Small intestine (tissue), 7 donors: ENCODE measurements at regions not wholly inside any gene's neighbourhood (a gene's known extent, or its start where the extent isn't known, plus 50 kb on each side); places are given as distances from the start of the nearest gene placed in this dataset.
A peak's percentile ranks its signal among the peaks of the same experiment; 100 is the strongest.
"Not testable (repeated sequence)": the region's sequence is repeated elsewhere in the genome, so short reads cannot be mapped to it uniquely, and the experiment has no call there.

ENCODE experiments used
- DNase-seq, 2 donors: peaks; one replicate each; pipeline versions ENCODE4 v3.0.0 to v3.0.0-alpha.2; 2013
- FAIRE-seq: peaks from 2 replicates; lab custom pipeline; 2012; peaks lifted over from hg19 to GRCh38; lab: Jason Lieb, UNC
- H3K27ac ChIP-seq, 3 donors: one replicate each; pipeline ENCODE4 v1.5.1; 2013; ENCODE audit warnings: low read length in 2 of 3, mild to moderate bottlenecking in 2 of 3, control low read depth in 1 of 3, inconsistent platforms in 1 of 3, low read depth in 1 of 3, moderate library complexity in 1 of 3
- H3K27me3 ChIP-seq, 3 donors: one replicate each; pipeline ENCODE4 v1.6.1; 2013; ENCODE audit warnings: low read length in 3 of 3, inconsistent platforms in 1 of 3; ENCODE audit not compliant: control insufficient read depth in 3 of 3, insufficient read depth in 3 of 3
- H3K36me3 ChIP-seq, 3 donors: one replicate each; pipeline ENCODE4 v1.6.1; 2013; ENCODE audit warnings: low read length in 3 of 3, inconsistent platforms in 1 of 3, low read depth in 1 of 3, mild to moderate bottlenecking in 1 of 3, moderate library complexity in 1 of 3; ENCODE audit not compliant: control insufficient read depth in 3 of 3, insufficient read depth in 2 of 3
- H3K4me1 ChIP-seq, 3 donors: one replicate each; pipeline ENCODE4 v1.6.1; 2013; ENCODE audit warnings: low read length in 2 of 3, inconsistent platforms in 1 of 3, low read depth in 1 of 3, mild to moderate bottlenecking in 1 of 3, moderate library complexity in 1 of 3; ENCODE audit not compliant: control insufficient read depth in 3 of 3, insufficient read depth in 2 of 3
- H3K4me3 ChIP-seq, 3 donors: one replicate each; pipeline ENCODE4 v1.5.1; 2013; ENCODE audit warnings: low read length in 3 of 3, control low read depth in 1 of 3, inconsistent platforms in 1 of 3, low read depth in 1 of 3, mild to moderate bottlenecking in 1 of 3, moderate library complexity in 1 of 3
- H3K9me3 ChIP-seq, 2 donors: one replicate each; pipeline ENCODE4 v1.6.1; 2013; ENCODE audit warnings: low read depth in 1 of 2, low read length in 1 of 2; ENCODE audit not compliant: control insufficient read depth in 2 of 2, insufficient read depth in 1 of 2
- WGBS, 3 donors: extraction: QIAGEN DNeasy Blood & Tissue Kit; methylation state at CpG; one replicate each; pipeline ENCODE4 v1.1.7; 2013; 5-methylcytosine and 5-hydroxymethylcytosine counted together
- donor health status: healthy with polysubstance abuse.
- donor health status: control.
- donor health status: control.
- donor health status: Bipolar disorder and iron deficiency.
- donor health status: healthy.

GRCh38 chr18:14952444-14953077 lies 204.6 kb downstream of the ANKRD30B start:
- 23 to 68% (median 35%) methylated on average over 2 of the region's 2 CpGs for WGBS, 3 donors
- H3K27ac ChIP-seq, H3K4me1 ChIP-seq, H3K36me3 ChIP-seq, H3K27me3 ChIP-seq, H3K4me3 ChIP-seq, H3K9me3 ChIP-seq, DNase-seq: not testable (repeated sequence)
- FAIRE-seq, result peak; percentile 36

- FAIRE-seq (peak; percentile 75), DNase-seq (no peak)
- Histone ChIP-seq H3K27ac (no peak overlapping the region), H3K36me3 (no peaks in the 10 kb centered on the region), H3K27me3 (no peaks in the 10 kb centered on the region), H3K9me3 (peaks cover 0 to 16% of the 10 kb centered on the region in 2 donors), H3K4me3 (no peak overlapping the region), H3K4me1 (no peaks in the 10 kb centered on the region)
- WGBS, 3 donors, result 52 to 59% (median 55%) methylated on average over 3 of the region's 3 CpGs
Observed at GRCh38 chr18:14958701-14959100, 210.7 kb downstream of the ANKRD30B start.

- Histone ChIP-seq H3K27me3 (no peaks in the 10 kb centered on the region), H3K9me3 (peaks cover 0 to 22% of the 10 kb centered on the region in 2 donors), H3K4me3 (no peak overlapping the region), H3K27ac (no peak overlapping the region), H3K36me3 (no peaks in the 10 kb centered on the region), H3K4me1 (no peaks in the 10 kb centered on the region)
- WGBS, 3 donors, result 83 to 86% (median 84%) methylated on average over 10 of the region's 10 CpGs
- no peak for FAIRE-seq
- no peak for DNase-seq
Observed at GRCh38 chr18:14959550-14959949, 211.6 kb downstream of the ANKRD30B start.

- Histone ChIP-seq H3K27me3 (no peaks in the 10 kb centered on the region), H3K9me3 (peaks cover 0 to 28% of the 10 kb centered on the region in 2 donors), H3K4me3 (no peak overlapping the region), H3K4me1 (no peaks in the 10 kb centered on the region), H3K27ac (no peak overlapping the region), H3K36me3 (no peaks in the 10 kb centered on the region)
- 78 to 87% (median 78%) methylated on average over 5 of the region's 5 CpGs for WGBS, 3 donors
- FAIRE-seq, result no peak
- DNase-seq, result no peak
Observed at GRCh38 chr18:14961991-14962390, 214.0 kb downstream of the ANKRD30B start.

- no peak overlapping the region for H3K4me3 ChIP-seq
- WGBS, 3 donors, result 82 to 95% (median 89%) methylated on average over 8 of the region's 8 CpGs
- no peak for DNase-seq
- H3K4me1 ChIP-seq, result no peaks in the 10 kb centered on the region
- H3K9me3 ChIP-seq, result peaks cover 0 to 28% of the 10 kb centered on the region in 2 donors
- no peak overlapping the region for H3K27ac ChIP-seq
- H3K36me3 ChIP-seq, result no peaks in the 10 kb centered on the region
- no peaks in the 10 kb centered on the region for H3K27me3 ChIP-seq
- FAIRE-seq, result no peak
Observed at GRCh38 chr18:14962626-14963025, 214.7 kb downstream of the ANKRD30B start.

GRCh38 chr18:14963246-14963645 lies 215.3 kb downstream of the ANKRD30B start:
- FAIRE-seq, result no peak
- H3K4me3 ChIP-seq, result no peak overlapping the region

GRCh38 chr18:14964002-14964401 lies 216.0 kb downstream of the ANKRD30B start:
- H3K4me3 ChIP-seq, result no peak overlapping the region
- H3K4me1 ChIP-seq, result no peaks in the 10 kb centered on the region
- H3K27me3 ChIP-seq, result no peaks in the 10 kb centered on the region
- H3K27ac ChIP-seq, result no peak overlapping the region
- DNase-seq (no peak), FAIRE-seq (no peak)
- H3K9me3 ChIP-seq, result peaks cover 0 to 31% of the 10 kb centered on the region in 2 donors
- H3K36me3 ChIP-seq, result no peaks in the 10 kb centered on the region
- 88 to 92% (median 90%) methylated on average over 6 of the region's 6 CpGs for WGBS, 3 donors

More at GRCh38 chr18:14963246-14963645, 215.3 kb downstream of the ANKRD30B start:
- DNase-seq, result no peak
- no peaks in the 10 kb centered on the region for H3K4me1 ChIP-seq
- H3K9me3 ChIP-seq, result peaks cover 0 to 28% of the 10 kb centered on the region in 2 donors
- H3K27ac ChIP-seq, result no peak overlapping the region
- 74 to 91% (median 88%) methylated on average over 6 of the region's 6 CpGs for WGBS, 3 donors
- no peaks in the 10 kb centered on the region for H3K36me3 ChIP-seq
- H3K27me3 ChIP-seq, result no peaks in the 10 kb centered on the region

- Histone ChIP-seq H3K36me3 (no peaks in the 10 kb centered on the region), H3K4me1 (no peaks in the 10 kb centered on the region), H3K4me3 (no peak overlapping the region), H3K27ac (no peak overlapping the region), H3K9me3 (peaks cover 0 to 33% of the 10 kb centered on the region in 2 donors), H3K27me3 (no peaks in the 10 kb centered on the region)
- no peak for FAIRE-seq
- DNase-seq, result no peak
Observed at GRCh38 chr18:14964406-14964805, 216.4 kb downstream of the ANKRD30B start.

- FAIRE-seq, H3K4me3 ChIP-seq, H3K36me3 ChIP-seq, H3K27me3 ChIP-seq, H3K4me1 ChIP-seq, DNase-seq, H3K27ac ChIP-seq: not testable (repeated sequence)
- peaks cover 0 to 30% of the 10 kb centered on the region in 2 donors for H3K9me3 ChIP-seq
- 55 to 93% (median 83%) methylated on average over 4 of the region's 4 CpGs for WGBS, 3 donors
Observed at GRCh38 chr18:14964976-14965375, 217.0 kb downstream of the ANKRD30B start.
